ENCODE measurements at regions not wholly inside any gene's neighbourhood (a gene's known extent, or its start where the extent isn't known, plus 50 kb on each side); places are given as distances from the start of the nearest gene placed in this dataset.

DNA sequence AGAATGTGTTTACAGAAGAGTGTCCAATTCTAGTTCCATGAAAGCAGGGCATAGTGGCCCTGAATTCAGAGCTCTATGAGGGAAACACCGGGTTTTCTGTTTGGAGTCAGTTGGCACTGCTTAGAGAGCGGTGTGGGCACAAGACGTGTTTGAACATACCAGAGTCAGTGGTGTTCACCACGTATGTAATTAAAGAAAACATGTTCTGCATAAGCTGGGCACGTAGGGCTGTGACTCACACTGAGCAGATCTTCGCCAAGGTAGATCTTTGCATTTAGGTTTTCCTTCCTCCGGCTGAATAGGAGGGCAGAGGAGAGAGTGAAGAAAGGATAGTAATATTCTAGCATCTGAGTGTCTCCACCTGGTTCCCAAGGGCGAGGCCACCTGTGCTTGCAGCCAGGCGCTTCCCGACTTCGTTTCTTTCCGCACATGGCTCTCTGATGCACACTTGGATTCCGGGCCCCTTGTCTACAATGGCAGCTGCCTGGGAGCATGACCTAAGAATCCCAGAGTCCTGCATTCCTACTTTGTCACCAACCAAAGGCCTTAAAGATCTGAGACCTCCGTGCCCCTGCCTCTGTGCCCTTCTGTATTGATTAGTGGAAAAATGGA is 136.2 kb downstream of the ERMARD start:
- FAIRE-seq (no peak), DNase-seq (ENCODE audit: insufficient read length, low spot score) (no peak)

DNA sequence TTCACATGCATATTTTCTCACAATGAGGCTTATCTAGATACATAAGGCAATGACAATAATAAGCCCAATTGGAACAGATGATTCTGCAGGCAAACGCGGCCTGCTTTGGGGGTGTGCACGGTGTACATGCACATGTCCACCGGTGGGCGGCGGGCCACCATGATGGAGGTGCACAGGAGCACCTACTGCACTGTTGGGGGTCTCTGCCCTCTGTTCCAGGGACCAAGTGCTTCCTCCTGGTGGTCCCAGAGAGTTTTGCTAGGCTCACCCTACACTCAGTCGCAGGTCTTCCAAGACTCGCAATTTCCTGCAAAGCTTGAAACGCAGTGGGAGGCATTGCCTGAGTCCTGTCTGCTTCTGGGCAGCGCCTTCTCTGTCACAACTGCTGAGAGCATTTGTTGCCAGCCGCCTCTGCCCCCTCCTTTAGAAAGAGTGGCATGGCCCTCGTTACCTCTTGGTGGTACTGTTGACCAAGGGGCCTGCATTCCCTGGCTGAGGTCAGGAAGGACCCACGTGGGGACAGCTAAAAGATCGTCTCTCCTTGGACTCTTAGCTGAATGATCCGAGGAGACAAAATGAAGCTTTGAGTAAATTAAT is 135.3 kb downstream of the ERMARD start:
- no peak for DNase-seq (ENCODE audit: insufficient read length, low spot score)
- FAIRE-seq: no peak

DNA sequence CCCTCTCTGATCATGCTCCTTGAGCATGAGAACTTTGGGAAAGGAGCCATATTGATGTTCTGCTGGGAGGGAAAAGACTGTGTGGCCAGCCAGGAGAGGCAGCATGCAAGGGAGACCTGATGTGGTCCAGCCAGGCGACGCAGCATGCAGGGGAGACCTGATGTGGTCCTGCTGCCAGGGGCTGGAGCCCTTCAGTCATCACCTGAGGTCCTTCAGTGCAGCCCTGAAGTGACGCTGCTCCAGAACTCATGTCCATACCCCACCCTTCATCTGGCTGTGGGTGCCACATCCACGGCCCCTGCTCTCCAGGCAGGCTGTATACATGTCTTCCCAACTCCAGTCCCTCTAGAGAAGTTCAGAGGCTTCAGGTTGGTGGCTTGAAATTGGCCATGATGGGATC is 134.4 kb downstream of the ERMARD start:
- DNase-seq (ENCODE audit: insufficient read length, low spot score): no peak
- FAIRE-seq: no peak

DNA sequence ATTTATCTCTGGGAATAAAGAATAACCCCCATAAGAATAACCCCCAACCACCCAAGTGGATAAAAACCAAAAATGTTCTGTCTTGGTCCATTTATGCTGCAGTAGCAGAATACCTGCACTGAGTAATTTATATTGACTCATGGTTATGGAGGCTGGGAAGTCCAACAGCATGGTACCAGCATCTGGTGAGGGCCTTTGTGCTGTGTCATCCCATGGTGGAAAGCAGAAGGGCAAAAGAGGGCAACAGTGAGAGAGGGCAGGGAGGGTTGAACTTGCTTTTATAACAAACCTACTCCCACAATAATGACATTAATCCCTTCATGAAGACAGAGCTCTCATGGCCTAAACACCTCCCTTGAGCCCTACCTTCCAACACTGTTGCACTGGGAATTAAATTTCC is 133.7 kb downstream of the ERMARD start:
- DNase-seq (ENCODE audit: insufficient read length, low spot score) (no peak), FAIRE-seq (no peak)

DNA sequence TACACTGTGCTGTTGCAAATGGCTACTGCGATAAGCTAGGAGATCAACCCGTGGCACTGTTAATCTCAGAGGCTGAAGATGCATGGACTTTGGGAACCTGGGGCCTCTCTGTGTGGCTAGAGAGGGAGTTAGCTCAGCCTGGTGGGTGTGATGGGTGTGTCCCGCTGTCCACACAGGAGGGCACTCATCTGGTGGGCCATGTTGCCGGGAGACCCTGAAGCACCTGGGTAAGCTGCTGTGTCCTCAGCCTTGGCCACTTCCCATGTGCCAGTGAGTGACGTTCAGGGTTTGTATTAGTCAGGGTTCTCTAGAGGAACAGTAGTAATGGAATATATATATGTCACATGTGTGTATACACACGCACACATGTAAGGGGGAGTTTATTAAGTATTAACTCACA is 132.7 kb downstream of the ERMARD start:
- DNase-seq (ENCODE audit: insufficient read length, low spot score) (no peak), FAIRE-seq (no peak)

DNA sequence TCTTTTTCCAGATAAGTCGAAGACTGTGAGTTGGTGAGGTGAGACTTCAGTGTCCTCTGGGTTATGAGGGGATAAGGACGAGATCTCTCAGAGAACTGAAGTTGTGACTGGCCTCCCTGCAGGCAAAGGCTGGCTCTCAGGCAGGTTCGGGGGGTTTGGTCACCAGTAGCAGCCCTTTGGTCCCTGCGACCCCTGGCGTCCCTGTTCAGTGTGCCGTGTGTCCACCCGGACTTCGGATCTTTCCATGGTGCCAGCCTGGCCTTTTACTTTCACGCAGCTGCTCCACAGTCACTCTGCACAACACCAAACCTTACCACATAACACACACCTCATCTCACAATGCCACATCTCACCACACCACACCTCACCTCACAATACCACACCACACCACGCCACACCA is 131.9 kb downstream of the ERMARD start:
- DNase-seq (ENCODE audit: insufficient read length, low spot score): no peak
- FAIRE-seq: no peak

DNA sequence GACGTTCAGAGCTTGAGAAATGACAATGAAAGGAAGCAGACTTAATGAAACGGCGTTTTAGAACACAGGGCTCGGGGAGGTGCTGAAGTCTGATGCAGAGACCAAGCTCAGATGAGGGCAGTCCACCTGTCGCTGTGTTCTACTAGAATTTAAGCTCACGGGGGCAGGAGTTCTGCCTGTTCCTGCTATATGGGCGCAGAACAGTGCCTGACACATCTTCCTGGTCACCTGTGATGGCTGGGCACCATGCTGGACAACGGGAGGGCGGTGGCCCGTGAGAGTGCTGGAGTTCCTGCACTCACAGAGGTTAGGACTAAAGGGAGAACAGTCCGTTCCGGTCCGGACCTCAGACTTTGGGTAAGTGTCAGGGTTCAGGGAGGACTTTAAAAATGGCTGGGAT is 130.6 kb downstream of the ERMARD start:
- FAIRE-seq (no peak), DNase-seq (ENCODE audit: insufficient read length, low spot score) (no peak)

DNA sequence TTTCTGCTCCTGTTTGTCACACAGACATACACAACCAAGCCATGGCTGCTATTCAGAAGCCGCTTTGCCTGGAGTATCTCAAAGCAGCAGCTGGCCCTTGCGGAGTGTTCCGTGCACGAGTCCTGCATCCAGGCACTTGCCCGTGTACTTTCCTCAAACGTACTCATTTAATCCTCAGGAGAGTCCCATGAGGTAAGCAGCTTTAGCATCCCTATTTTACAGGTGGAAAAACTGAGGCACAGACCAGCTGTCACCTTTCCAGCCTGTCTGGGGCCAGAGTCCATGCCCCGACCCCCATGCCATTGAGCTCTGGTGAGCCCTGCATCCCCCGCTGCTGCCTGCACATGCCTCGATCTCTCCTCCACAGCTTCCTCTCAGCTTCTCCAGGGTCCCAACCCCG is 130.0 kb downstream of the ERMARD start:
- no peak for FAIRE-seq

DNA sequence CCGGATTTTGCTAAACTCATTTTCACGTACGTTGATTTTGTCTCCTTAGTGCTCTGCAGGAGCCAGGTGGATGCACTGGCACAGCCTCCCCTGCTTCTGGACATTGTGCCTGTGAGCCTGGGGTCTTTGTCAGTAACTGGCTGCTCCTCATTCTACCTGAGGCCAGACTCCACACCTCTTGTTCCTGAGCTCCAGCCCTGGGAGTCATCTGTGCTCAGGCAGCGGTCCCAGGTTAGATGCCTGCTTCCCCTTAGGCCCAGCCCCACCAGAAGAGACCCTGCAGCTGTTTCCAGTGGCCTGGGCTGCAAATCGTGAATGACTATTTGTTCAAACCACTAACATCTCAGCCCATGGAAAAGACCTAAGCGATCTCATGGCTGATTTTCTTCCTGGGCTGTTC is 129.1 kb downstream of the ERMARD start:
- FAIRE-seq (no peak), DNase-seq (ENCODE audit: insufficient read length, low spot score) (no peak)

More for the DNA sequence above, 130.0 kb downstream of the ERMARD start:
- no peak for DNase-seq (ENCODE audit: insufficient read length, low spot score)

DNA sequence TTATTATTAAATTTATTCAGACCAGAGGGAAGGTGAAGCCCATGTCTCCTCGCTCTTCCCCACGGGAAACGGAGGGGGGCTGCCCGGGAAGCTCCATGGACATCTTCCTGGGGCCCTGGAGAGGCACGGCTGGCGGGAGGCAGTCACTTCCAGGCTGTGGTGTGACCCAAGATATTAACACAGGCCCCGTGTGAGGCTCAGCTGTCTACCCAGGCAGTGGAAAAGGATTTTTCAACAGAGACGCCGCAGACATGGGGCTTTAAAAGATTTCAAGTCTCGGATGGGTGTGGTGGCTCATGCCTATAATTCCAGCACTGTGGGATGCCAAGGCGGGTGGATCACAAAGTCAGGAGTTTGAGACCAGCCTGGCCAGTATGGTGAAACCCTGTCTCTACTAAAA is 117.9 kb downstream of the ERMARD start:
- no peak for DNase-seq (ENCODE audit: insufficient read length, low spot score)
- FAIRE-seq: no peak

DNA sequence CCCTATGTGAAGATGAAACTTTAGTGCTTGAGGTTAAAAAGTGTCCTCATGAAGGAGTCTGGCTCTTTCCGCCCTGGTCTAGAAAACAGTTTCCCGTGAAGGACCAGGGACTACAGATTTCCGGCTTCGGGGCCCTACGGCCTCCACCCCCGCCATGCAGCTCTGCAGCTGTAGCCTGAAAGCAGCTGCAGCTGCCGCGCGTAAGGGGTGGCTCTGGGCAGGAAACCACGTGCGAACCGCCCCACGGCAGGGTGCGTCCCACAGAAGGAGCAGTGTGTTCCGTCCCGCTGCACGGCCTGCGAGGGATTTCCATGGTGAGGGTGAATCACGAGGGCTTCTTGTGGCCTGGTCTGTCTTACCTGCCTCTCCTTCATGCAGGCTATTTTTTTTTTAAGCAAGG is 117.0 kb downstream of the ERMARD start:
- no peak for FAIRE-seq
- no peak for DNase-seq (ENCODE audit: insufficient read length, low spot score)

DNA sequence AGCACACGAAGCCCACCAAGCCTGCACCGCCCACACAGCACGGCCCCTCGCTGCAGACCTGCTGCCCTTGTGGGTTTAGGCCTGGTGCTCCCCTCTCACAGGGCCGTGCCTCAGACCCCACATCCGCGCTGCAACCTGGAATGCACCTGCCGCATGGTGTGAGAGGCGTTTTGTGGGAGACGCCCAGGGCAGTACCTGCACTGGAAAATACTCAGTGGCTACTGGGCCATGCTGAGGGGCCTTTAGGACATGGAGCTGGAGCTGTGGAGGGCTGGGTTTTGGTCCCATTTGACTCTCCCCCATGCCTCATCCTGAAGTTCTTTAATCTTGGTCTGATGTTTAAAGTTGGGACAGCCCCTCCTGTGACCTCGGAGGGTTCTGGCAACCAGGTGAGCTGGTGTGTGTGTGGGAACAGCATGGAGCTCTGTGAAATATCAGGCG is 116.3 kb downstream of the ERMARD start:
- FAIRE-seq (no peak), DNase-seq (ENCODE audit: insufficient read length, low spot score) (no peak)

DNA sequence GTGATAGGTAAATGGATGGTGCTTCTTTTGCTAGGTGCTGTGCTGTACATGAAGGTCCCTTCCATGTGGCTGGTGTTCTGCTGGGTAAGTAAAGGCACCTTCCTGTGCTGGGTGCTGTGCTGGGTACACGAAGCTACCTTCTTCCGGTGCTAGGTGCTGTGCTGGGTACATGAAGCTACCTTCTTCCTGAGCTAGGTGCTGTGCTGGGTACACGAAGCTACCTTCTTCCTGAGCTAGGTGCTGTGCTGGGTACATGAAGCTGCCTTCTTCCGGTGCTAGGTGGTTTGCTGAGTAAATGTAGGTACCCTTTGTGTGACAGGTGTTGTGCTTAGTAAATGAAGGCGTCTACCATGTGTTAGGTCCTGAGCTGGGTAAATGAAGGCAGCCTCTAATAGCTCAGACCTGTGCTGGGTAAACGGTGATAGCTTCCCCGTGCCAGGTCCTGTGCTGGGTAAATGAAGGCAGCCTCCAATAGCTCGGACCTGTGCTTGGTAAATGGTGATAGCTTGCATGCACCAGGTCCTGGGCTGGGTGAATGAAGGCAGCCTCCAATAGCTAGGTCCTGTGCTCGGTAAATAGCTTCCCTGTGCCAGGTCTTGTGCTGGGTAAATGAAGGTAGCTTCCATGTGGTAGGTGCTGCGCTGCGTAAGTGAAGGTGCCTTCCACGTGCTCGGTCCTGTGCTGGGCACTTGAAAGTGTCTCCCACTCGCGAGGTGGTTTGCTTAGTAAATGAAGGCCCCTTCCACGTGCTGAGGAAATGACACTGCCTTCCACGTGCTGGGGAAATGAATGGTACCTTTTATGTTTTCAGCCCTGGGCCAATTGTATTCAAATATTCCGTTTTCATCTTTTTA is 115.5 kb downstream of the ERMARD start:
- DNase-seq (ENCODE audit: insufficient read length, low spot score) (no peak), FAIRE-seq (no peak)

DNA sequence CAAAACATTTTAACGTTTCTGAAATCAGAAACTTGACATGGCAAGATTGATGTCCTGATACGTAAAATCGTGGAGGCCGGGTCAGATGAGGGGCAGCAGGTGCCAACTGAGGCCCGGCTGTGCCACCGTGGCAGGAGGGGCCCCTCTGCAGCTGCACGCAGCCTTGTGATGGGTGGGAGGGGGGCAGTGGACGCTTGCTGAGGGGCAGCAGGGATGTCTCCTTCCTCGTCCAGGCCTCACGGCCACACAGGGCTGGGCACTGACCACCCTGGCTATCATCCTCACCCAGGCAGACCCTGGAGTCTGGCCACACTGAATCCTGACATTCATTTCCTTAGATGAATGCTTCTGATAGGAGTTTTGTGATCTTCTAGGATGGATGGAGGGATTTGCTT is 114.7 kb downstream of the ERMARD start:
- FAIRE-seq (no peak), DNase-seq (ENCODE audit: insufficient read length, low spot score) (no peak)

DNA sequence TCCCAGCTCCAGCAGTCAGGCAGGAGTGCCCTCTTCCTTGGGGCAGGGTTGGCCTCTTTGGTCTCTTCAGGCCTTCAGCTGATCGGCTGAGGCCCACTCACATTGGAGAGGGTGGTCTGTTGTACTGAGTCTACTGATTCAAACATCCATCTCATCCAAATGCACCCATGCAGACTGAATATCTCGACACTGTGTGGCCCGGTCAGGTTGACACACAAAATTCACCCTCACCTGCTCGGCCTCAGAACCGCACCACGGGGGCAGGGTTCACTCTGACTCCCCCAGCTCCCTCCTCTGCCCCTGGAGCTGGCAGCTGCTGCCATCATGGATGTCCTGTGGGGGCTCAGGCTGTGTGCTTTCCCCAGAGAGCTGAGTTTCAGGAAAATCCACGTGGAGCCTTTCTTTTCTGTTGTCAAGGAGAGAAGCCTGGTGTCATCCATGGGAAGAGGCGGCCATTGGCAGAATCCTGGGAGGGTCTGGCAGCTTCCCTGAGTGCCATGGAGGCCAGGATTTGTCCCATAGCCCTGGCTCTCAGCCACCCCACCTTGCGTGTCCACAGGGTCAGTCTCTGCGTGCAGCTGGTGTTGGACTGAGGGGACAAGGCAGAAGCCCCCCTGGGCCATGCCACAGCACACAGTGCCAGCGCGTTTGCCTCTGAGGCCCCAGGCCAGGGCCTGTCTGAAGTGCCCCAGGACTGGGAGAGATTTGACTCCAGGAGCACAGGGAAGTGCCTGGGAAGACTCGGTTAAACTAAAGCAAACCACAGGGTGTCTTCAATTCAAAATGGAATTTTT is 114.1 kb downstream of the ERMARD start:
- no peak for FAIRE-seq
- DNase-seq (ENCODE audit: insufficient read length, low spot score): no peak

DNA sequence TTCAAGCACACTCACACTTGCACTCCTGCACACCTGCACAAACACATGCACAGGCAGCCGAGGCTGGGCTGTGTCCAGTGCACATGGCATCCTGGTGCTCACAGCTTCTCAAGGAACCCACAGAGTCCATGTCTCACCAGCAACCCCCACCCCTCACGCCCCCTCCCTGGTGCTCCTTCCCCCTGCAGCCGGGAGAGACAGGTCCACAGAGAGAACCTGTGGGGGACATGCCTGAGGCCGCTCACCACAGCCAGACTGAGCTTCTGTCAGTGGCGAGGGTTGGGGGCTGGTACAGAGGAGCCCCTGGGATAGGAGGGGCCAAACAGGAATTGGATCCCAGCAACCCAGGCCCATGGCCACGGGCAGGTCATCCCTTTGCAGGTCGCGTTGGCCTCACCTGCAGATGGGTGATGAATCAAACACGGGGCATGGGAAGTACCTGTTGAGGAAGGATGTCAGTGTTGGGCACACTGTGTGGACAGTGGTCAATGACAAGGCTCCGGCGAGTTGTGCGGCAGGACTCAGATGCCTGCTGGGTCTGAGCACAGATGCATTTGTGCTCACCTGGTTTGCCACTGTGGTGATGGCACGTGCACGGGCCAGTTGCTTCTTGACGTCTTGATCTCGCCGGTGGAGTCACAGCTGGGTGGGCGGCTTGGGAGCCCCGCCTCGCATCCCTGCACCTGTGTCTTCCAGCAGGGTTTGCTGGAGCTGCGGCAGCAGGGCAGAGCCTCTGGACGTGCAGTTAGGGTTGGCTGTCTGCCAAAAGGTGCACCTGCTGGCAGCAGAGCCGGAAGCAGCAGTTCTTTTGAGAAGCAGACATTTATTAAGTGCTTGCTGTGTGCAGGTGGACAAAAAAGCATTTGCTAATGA is 113.0 kb downstream of the ERMARD start:
- FAIRE-seq (no peak), DNase-seq (ENCODE audit: insufficient read length, low spot score) (no peak)

DNA sequence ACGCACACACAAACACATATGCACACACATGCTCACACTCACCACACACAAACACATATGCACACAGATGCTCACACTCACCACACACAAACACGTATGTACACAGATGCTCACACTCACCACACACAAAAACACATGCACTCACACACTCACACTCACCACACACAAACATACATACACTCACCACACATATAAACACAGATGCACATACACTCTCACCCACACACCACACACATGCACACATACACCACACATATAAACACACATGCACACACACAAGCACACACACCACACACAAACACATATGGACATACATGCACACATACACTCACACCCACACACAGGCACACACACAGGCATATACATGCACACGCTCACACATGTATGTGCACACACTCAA is 112.3 kb downstream of the ERMARD start:
- no peak for FAIRE-seq
- DNase-seq (ENCODE audit: insufficient read length, low spot score): no peak

DNA sequence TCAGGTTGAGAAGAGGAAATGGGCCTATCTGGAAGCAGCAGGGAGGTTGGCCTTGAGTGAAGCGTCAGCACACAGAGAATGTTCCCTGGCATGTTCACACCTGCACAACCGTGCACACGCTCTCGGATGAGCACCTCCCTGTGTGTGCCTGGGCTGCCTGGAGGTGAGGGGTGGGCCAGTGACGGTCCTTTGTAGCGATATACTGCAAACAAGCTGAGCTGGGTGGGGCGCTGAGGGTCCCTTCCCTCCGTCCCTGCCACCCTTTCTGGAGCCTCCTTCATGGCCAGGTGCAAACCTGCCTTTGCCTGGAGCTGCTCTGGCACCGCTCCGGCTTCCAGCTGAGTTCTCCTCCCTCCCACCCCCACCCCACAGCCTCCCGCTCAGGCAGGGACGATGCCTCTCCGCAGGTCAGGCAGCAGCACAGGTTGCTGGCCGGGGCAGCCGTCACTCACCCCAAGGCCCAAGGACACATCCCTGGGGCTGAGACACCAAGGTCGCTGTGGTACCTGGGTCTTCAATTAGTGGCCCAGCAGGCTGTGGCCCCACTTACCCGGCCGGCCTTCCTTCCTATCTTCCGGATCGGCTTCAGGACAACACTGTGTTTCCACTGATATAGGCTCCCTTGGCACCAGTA is 111.6 kb downstream of the ERMARD start:
- FAIRE-seq (no peak), DNase-seq (ENCODE audit: insufficient read length, low spot score) (no peak)

DNA sequence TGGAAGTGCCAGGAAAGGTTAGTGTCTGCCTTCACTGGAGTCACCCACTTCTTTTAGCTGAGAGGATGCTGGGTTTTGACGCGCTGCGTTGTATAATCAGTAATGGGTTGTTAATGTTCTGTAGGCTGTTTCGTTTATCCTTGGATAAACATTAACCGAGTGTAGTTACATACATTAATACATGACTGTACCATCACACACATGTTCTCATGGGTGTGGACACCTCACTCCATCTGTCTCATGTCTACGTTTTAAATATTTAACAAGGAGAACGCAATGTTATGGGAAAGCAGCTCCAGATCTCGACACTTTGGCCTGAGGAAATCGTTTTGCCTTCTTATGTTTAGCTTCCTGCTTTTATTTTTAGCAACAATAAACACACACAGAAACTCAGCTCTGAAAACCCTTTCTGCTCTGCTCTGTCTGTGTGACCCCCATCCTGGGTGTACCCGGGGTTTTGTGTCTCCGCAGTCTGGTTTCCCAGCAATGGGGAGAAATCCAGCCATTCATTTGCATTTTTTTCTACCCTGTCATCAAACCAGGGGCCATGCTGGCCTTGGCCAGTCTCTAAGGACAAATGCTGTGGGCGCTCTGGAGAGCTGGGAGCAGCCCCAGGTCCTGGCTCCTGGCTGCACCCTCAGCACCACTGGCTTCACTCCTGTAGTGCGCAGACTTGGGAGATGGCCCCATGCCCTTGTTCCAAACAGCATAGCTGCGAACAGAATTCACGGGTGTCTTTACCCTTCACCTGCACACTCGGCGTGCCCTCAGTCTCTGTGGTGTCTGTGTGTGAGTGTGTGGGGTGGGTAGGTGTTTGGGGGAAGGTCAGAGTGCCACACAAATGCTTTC is 110.8 kb downstream of the ERMARD start:
- FAIRE-seq: no peak
- no peak for DNase-seq (ENCODE audit: insufficient read length, low spot score)
